Endothelial cell (in vitro differentiated cells): ENCODE measurements at regions not wholly inside any gene's neighbourhood (a gene's known extent, or its start where the extent isn't known, plus 50 kb on each side); places are given as distances from the start of the nearest gene placed in this dataset.

Source experiments
- DNase-seq: peaks from one replicate; pipeline ENCODE4 v3.0.0; 2021; ENCODE audit warnings: low spot score
- H3K27ac Mint-ChIP-seq: one replicate; pipeline ENCODE4 v1.8.0; 2021; ENCODE audit warnings: mixed read lengths, inconsistent platforms; ENCODE audit not compliant: unreplicated experiment
- H3K27me3 Mint-ChIP-seq: one replicate; pipeline ENCODE4 v1.8.0; 2021; ENCODE audit warnings: mild to moderate bottlenecking, moderate library complexity, mixed read lengths, inconsistent platforms; ENCODE audit not compliant: unreplicated experiment
- H3K36me3 Mint-ChIP-seq: one replicate; pipeline ENCODE4 v1.8.0; 2021; ENCODE audit warnings: mild to moderate bottlenecking, low read depth, mixed read lengths, inconsistent platforms; ENCODE audit not compliant: unreplicated experiment
- H3K4me1 Mint-ChIP-seq: one replicate; pipeline ENCODE4 v1.8.0; 2021; ENCODE audit warnings: mild to moderate bottlenecking, mixed read lengths, inconsistent platforms; ENCODE audit not compliant: unreplicated experiment
- H3K4me3 Mint-ChIP-seq: one replicate; pipeline ENCODE4 v1.8.0; 2021; ENCODE audit warnings: mild to moderate bottlenecking, mixed read lengths, inconsistent platforms; ENCODE audit not compliant: unreplicated experiment
- H3K9me3 Mint-ChIP-seq: one replicate; pipeline ENCODE4 v1.8.0; 2021; ENCODE audit warnings: mixed read lengths, inconsistent platforms; ENCODE audit not compliant: unreplicated experiment
- TF ChIP-seq, protein P1 (sequence below): fragments of 200-600 bp; sonication (generic); IDR thresholded peaks from one replicate; pipeline ENCODE4 v1.5.0; 2021; ENCODE audit warnings: antibody characterized with exemption; ENCODE audit not compliant: unreplicated experiment

GRCh38 chr9:80097476-80097875 is 525.7 kb downstream of the TLE4 start:
- Mint-ChIP-seq H3K36me3 (no peaks in the 10 kb centered on the region), H3K27ac (no peak overlapping the region), H3K4me1 (no peaks in the 10 kb centered on the region), H3K9me3 (no peaks in the 10 kb centered on the region), H3K27me3 (no peaks in the 10 kb centered on the region), H3K4me3 (no peak overlapping the region)
- TF ChIP-seq, protein P1, sequence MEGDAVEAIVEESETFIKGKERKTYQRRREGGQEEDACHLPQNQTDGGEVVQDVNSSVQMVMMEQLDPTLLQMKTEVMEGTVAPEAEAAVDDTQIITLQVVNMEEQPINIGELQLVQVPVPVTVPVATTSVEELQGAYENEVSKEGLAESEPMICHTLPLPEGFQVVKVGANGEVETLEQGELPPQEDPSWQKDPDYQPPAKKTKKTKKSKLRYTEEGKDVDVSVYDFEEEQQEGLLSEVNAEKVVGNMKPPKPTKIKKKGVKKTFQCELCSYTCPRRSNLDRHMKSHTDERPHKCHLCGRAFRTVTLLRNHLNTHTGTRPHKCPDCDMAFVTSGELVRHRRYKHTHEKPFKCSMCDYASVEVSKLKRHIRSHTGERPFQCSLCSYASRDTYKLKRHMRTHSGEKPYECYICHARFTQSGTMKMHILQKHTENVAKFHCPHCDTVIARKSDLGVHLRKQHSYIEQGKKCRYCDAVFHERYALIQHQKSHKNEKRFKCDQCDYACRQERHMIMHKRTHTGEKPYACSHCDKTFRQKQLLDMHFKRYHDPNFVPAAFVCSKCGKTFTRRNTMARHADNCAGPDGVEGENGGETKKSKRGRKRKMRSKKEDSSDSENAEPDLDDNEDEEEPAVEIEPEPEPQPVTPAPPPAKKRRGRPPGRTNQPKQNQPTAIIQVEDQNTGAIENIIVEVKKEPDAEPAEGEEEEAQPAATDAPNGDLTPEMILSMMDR: no peak
- no peak for DNase-seq

GRCh38 chr9:80094176-80094771 is 522.5 kb downstream of the TLE4 start:
- TF ChIP-seq, protein P1: no peak
- Mint-ChIP-seq H3K4me3 (no peak overlapping the region), H3K27ac (no peak overlapping the region), H3K4me1 (no peaks in the 10 kb centered on the region), H3K36me3 (no peaks in the 10 kb centered on the region), H3K9me3 (no peaks in the 10 kb centered on the region), H3K27me3 (no peaks in the 10 kb centered on the region)
- DNase-seq: no peak

DNA sequence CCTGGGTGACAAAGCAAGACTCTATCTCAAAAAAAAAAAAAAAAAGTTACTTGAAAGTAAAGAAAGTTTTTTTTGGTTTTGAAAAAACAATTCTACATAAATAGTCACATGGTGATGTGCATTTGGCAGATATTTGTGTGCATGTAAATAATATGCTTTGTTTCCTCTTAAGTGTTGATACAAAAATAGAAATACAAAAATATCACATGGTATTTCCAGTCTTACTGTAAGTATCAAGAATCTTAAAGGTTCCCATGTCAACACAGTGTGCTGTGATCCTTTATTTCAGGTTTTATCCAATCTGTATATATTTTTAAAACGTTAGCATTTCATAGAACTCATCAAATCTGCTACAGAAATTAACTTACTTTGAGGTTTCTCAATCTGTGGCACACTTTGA is 521.9 kb downstream of the TLE4 start:
- no peak for DNase-seq
- H3K27ac Mint-ChIP-seq: no peak overlapping the region
- no peak overlapping the region for H3K4me3 Mint-ChIP-seq
- no peaks in the 10 kb centered on the region for H3K27me3 Mint-ChIP-seq
- no peaks in the 10 kb centered on the region for H3K4me1 Mint-ChIP-seq
- no peaks in the 10 kb centered on the region for H3K9me3 Mint-ChIP-seq
- TF ChIP-seq, protein P1: no peak
- no peaks in the 10 kb centered on the region for H3K36me3 Mint-ChIP-seq

GRCh38 chr9:80091526-80091925 is 519.8 kb downstream of the TLE4 start:
- H3K27ac Mint-ChIP-seq: no peak overlapping the region
- no peak overlapping the region for H3K4me3 Mint-ChIP-seq
- no peaks in the 10 kb centered on the region for H3K36me3 Mint-ChIP-seq
- TF ChIP-seq, protein P1: no peak
- no peaks in the 10 kb centered on the region for H3K27me3 Mint-ChIP-seq
- H3K4me1 Mint-ChIP-seq: no peaks in the 10 kb centered on the region
- no peaks in the 10 kb centered on the region for H3K9me3 Mint-ChIP-seq
- no peak for DNase-seq

DNA sequence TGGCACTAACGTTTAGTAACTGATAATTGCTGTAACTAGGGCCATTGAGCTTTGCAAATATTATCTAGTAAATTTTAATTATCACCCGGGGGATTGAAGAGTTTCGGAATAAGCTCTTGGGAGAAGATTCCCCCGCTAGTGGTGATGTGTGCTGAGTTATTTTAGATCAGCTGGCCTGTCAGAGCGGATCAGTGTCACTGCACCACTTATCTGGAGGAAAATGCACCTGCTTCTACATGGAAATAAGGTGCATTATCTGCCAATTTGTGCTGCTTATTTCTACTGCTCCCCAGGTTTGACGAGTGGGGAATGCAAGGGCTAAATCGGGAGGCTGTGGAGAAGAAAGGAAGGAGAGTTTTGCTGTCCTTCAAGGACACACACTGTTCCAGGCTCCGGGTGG is 518.6 kb downstream of the TLE4 start:
- DNase-seq: no peak
- no peak overlapping the region for H3K27ac Mint-ChIP-seq
- no peaks in the 10 kb centered on the region for H3K4me1 Mint-ChIP-seq
- no peaks in the 10 kb centered on the region for H3K9me3 Mint-ChIP-seq
- no peaks in the 10 kb centered on the region for H3K27me3 Mint-ChIP-seq
- H3K36me3 Mint-ChIP-seq: no peaks in the 10 kb centered on the region
- H3K4me3 Mint-ChIP-seq: no peak overlapping the region
- TF ChIP-seq, protein P1: no peak
